ENCODE measurements at regions not wholly inside any gene's neighbourhood (a gene's known extent, or its start where the extent isn't known, plus 50 kb on each side); places are given as distances from the start of the nearest gene placed in this dataset.

DNA sequence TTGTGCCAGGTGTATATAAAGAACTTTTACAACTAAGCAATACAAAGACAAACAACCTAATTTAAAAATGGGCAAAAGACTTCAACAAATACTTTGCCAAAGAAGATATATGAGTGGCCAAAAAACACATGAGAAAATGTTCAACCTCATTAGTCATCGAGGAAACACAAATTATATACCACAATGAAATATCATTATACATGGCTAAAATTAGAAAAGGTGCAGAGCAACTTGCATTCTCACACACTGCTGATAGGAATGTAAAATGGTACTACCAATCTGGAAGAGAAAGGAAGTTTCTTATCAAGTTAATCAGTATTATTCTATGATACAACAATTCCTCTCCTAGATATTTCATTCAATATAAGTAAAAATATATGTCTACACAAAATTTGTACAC lies 131.6 kb upstream of the FRMD6 start:
- no peak for DNase-seq

GRCh38 chr14:51521764-51522163 lies 129.9 kb upstream of the FRMD6 start:
- no peak for DNase-seq

- no peak for DNase-seq
Measured at GRCh38 chr14:51523243-51523642, 128.5 kb upstream of the FRMD6 start.

- DNase-seq = no peak
Measured at GRCh38 chr14:51525739-51526138, 126.0 kb upstream of the FRMD6 start.

- no peak for DNase-seq
Measured at GRCh38 chr14:51527073-51527472, 124.6 kb upstream of the FRMD6 start.

DNA sequence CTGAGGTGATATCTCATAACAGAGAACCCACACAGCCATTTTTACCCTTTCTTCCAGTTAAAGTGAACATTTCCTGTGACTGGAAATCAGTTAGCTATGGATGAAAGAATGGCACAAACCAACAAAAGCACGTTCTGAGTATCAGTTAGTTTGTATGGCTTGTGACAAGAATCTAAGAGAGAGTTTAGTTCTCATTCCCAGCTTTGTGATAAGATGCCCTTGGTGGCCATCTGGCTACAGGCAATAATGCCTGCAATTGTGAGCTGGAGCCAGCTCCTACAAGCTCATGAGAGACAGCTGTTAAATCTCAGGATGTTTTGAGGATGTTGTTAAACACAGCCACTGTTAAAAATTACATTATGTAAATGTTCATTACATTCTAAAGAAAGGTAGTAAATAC lies 122.0 kb upstream of the FRMD6 start:
- DNase-seq = no peak

DNA sequence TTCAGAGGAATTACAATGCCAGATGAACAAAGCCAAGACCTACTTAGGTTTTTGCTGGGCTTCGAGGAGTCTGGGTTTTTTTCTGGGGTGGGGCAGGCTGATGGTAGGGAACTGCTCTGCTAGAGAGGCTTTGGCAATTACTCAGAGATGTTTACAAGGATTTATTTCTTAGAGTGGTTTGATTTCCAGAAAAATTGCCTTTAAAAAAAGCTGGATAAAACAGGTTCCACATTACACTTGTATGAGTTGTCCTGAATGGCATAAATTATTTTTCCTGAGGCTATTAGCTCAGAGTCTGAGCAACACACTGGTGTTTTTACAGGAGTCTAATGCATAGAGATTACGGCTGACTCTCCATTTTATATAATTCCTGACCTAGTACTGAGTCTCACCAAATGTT lies 118.5 kb upstream of the FRMD6 start:
- DNase-seq = no peak

- DNase-seq = no peak
Measured at GRCh38 chr14:51533872-51534553, 117.7 kb upstream of the FRMD6 start.

- DNase-seq = no peak
Measured at GRCh38 chr14:51534610-51535011, 117.1 kb upstream of the FRMD6 start.

DNA sequence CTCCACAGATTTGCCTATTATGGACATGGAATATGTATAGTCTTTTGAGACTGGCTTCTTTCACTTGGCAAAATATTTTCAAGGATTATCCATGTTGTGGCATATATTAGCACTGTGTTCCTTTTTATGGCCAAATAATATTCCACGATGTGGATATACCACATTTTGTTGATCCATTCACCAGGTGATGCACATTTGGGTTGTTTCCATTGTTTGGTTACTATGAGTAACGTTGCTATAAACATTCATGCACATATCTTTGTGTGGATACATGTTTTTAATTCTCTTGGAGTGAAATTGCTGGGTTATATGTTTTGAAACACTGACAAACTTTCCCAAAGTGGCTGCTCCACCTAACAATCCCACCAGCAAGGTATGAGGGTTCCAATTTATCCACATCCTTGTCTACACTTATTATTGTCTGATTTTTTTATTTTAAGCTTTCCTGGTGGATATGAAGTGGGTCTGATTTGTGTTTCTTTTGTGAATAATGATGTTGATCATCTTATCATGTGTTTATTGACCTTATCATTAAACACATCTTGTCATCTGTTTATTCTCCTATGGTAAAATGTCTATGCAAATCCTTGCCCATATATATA lies 116.2 kb upstream of the FRMD6 start:
- DNase-seq = no peak

DNA sequence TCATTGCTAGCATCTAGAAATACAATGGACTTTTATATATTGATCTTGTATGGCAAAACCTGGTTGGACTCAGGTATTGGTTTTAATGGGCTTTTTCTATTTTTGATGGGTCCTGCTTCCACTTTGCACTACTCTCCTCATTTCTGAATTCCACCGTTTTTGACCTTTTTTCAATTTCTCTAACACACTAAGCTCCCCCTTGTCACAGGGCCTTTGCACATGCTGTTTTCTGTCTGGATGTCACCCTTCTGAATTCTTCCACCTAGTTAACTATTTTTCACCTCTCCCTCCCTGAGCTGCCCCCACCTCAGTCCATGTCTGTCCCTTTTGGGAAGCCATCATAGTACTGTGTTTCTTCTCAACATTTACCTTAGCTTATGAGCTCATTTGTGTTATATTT lies 112.7 kb upstream of the FRMD6 start:
- DNase-seq = no peak

GRCh38 chr14:51539571-51540037 lies 112.1 kb upstream of the FRMD6 start:
- DNase-seq = no peak

DNA sequence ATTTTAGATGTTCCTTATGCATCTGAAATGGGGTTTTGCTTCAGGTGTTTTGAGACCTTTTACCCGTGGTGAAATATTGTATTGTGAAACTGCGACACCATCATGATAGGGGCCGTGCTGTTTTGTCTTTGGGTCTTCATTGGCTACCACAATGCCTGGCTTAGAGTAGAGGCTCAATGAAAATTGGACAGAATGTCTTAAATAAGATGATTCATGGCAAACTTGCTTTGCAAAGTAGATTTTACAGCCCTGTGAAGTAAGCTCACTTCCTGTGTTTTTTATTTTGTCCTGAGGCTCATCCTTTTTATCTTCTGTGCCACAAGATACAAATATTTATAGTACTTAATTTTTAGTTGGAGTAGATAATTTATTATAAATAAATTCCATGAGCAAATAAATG lies 111.3 kb upstream of the FRMD6 start:
- no peak for DNase-seq

GRCh38 chr14:51544471-51544870 lies 107.2 kb upstream of the FRMD6 start:
- no peak for DNase-seq

DNA sequence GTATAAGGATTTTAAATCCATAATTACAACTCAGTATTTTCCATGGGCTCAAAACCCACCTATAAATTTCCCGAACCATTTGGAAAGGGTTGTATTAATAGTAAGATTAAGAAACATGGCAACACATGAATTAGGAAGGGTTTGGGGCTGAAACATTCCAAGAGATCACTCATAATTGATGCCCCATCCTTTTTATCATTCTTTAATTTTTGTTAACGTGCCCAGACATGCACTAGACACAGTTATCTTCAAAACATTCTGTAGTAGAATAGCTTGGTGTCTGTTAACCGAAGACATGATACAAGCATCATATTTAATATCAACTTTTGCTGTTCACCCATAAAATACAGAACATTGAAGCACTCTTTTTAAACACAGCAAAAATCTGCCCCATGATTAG lies 106.8 kb upstream of the FRMD6 start:
- DNase-seq = no peak

DNA sequence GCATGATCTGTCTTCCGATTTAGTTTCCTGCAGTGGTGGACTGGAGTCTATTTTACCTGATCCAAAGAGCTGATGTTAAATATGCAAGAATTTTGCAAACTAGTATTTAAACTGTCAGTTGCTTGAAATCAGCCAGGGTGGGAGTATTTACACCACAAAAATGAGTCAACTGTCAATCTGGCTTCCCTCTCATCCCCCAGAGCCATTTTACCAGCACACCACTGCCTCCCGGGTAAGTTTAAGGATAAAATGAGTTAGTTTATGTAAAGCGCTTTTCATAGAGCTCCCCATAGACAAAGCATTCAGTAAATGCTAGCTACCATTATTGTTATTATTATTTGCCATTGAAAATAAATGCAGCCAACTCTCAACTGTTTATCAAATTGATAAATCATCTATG lies 106.3 kb upstream of the FRMD6 start:
- DNase-seq = no peak

GRCh38 chr14:51546099-51546498 lies 105.6 kb upstream of the FRMD6 start:
- no peak for DNase-seq

DNA sequence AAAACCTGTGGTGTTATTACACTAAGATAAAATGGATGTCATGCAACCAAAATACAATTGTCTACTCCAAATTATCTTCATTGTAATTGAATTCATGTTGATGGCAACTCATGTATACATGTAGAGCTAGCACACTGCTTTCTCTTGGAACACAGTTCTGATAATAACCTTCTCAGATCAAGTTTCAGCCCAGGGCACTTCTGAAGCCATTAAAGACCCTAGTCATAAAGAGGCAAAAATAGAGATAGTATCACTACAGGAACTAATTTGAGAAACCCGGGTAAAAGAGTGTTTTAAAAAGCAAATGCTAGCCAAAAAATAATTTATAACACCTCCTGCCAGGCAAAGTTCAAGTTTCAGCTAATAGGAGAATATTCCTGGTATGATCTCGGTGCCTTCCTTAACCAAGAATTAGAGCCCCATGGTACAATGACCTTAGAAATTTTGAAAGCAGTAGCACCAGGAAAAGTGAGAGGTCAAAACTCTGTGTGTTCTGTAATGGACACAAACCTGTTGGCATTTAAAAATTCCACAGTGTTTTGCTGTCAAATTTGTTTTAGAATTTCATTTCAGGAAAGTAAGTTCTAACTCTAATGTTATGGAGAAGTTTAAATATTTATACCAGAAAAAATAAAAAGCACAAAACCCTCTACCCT lies 105.0 kb upstream of the FRMD6 start:
- DNase-seq = no peak

DNA sequence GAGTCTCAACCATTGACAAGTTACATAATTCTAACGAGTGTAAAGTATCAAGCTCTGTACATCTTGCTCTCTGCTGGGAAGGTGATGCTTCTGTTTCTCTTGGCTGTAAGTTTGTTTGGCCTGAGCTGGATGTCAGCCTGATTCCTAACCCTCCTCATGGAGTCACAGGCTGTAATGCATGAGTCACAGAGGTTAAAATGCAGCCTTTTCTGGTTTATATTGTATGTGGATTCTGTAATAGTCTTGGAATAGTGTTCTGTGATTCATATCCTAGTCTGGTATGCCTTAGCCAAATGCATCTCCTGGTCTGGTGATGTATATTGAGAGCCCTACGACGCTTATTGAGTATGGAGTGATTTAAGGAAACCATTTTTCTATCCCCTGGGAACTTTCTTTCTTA lies 104.5 kb upstream of the FRMD6 start:
- DNase-seq = no peak

GRCh38 chr14:51547701-51548100 lies 104.0 kb upstream of the FRMD6 start:
- DNase-seq = no peak

DNA sequence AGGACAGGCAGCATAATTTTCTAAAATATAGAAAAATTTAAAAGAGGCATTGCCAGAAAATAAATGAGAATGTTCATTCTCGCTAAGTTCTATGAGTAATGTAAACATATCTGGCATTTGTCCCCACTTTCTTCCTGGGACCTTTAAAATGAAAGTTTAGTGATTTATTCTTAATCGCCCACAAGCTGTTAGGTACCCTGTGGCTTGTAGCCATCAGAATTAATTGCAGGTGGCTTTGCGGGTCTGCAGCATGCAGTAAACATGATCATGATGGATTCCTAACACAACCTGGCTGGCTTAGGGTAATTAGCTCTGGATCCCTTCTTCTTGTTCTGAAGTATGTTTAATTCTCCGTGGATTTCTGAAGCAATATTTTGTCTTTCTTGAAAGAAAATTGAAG lies 103.5 kb upstream of the FRMD6 start:
- no peak for DNase-seq

GRCh38 chr14:51550636-51551035 lies 101.1 kb upstream of the FRMD6 start:
- no peak for DNase-seq

DNA sequence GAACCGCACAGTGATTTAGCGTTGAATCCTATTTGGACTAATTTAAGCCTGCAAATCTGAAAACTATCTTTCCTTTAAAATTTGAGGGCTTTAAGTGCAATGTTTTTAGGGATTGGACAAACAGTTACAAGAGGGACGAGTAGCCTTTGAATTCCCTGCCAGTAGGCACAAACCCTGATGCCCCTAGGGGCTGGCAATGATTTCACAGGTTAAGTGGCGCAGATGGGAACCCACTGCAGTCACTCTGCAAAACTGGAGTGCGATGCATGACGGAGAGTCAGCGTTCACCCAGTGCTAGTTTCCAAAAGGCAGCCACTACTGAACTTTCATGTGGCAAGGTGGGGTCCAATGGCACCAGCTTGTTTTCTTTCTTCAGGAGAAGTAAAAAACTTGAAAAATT lies 99.4 kb upstream of the FRMD6 start:
- no peak for DNase-seq

GRCh38 chr14:51552768-51553404 lies 98.8 kb upstream of the FRMD6 start:
- DNase-seq = no peak
